NCI-H345 treated with DMSO at 0.1 percent for 48 hours (cell line): ENCODE measurements at regions not wholly inside any gene's neighbourhood (a gene's known extent, or its start where the extent isn't known, plus 50 kb on each side); places are given as distances from the start of the nearest gene placed in this dataset.

Experiments
- DNase-seq: peaks from one replicate; lab custom pipeline; 2025; ENCODE audit not compliant: unreplicated experiment; lab: John Stamatoyannopoulos, UW

DNA sequence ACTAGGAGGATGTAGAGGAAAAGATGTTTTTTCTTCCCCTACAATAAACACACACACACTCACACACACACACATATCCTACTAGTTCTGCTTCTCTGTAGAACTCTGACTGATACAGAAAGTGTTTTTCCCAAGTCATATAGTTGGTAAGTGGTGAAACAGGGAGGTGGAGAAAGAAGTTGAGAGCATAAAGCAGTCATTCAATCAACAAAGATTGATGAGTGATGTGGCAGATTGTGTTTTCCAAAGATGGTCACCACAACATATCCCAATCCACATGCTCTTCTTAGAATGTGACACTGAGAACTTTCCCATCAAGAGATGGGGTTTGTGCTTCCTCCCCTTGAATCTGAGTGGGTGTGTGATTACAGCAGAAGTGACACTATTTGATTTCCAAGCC lies 123.4 kb upstream of the ATP6AP2 start:
- no peak for DNase-seq

GRCh38 chrX:40452031-40452430 lies 128.7 kb upstream of the ATP6AP2 start:
- DNase-seq: no peak

DNA sequence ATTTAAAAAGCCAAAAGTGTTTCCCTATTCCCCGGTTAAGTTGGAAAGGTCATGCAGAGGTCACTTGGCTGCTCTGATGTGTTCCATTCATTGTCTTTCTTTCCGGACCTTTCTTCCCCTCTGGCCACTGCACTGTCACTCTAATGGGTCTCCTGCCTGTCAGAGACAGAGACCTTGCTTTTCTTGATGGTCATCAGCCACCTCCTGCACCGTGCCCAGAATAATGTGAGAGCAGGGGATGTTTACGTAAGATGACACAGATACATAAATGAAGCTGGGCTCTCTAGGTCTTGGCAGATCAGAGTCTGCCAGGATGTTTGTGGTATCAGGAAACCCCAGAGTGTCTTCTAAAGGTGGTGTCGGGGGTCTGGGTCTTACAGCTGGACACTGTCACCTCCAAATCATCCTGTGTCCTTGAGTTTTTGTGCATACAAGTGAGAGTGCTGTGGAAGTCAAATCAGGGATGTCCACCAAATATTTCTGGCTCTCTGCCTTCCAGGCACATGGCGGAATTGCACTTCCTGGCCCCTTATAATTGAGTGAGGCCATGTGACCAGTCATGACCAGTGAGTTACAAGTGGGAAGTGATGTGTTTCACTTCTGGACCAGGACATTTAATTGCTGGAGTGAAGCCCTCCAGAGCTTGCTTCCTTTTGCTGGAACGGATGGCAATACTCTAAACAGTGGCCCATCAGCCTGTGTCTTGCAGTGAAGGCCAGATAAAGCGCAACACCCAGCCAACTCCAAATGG lies 130.6 kb upstream of the ATP6AP2 start:
- no peak for DNase-seq

- no peak for DNase-seq
Observed at GRCh38 chrX:40449396-40449795, 131.4 kb upstream of the ATP6AP2 start.

- no peak for DNase-seq
Observed at GRCh38 chrX:40448793-40449192, 132.0 kb upstream of the ATP6AP2 start.

DNA sequence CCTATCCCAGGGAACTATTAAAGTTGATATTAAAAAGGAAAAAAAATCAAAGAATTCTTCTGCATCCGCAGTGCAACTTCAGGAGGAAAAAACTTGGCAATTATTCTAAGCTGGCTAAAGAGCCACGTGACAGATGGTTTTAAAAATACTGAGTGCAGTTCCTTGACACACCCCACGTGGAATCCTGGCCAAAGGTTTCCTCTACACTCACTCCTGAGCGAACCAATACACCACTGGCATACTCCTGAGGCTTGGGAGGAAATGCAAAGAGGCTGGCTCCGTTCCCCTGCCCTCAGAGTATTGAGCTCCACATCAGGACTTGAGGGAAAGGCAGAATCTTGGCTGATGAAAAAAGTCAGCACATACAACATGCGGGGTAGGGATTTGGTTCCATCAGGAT lies 133.8 kb upstream of the ATP6AP2 start:
- no peak for DNase-seq

DNA sequence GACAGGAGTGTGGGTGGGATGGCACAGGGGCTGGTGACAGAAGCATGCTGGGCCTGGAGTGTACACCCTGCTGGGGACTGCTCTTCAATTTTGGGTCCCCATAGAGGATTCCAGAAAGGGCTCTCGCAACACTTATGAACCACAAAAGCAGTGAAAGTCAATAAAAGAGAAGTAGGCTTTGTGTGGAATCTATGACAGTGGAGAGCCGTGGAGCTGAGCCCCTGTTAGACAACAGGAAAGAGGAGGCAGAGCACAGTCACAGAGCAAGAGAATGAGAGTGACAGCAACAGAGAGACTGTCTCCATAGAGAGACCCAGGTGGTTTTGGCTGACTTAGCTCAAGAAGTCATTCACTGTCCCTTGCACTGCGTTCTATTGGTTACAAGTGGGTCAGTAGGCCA lies 135.1 kb upstream of the ATP6AP2 start:
- DNase-seq: no peak

DNA sequence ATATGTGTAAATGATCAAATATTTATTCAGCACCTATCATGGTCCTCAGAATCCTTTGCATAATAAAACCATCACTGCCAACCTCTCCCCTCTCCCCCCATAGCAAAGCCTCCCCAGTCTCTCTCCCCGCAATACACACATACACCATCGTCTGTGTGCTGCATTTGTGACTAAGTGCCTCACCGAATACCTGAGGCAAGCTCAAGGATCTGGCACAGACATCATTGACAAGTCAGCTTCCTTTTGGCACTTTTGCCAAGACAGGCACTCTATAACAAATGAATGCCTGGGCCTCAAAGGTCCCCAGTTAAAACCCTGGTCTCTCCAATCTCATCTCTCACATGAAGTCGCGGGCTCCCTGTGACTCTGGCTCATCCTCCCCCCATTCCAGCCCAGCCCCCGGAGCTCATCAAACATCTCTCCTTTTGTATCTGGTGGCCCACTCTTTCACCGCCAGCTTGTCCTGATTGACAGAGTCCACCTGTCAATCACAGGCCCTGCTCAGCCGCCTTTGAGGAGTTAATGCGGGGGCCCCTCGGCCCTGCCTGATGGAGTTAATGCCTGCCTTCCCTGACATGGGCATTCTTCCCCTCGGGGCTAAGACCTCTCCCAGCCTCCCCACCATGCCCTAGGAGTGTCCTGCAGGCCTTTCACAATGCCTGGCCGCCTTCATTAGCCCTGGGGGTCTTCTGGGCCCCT lies 135.8 kb upstream of the ATP6AP2 start:
- no peak for DNase-seq

DNA sequence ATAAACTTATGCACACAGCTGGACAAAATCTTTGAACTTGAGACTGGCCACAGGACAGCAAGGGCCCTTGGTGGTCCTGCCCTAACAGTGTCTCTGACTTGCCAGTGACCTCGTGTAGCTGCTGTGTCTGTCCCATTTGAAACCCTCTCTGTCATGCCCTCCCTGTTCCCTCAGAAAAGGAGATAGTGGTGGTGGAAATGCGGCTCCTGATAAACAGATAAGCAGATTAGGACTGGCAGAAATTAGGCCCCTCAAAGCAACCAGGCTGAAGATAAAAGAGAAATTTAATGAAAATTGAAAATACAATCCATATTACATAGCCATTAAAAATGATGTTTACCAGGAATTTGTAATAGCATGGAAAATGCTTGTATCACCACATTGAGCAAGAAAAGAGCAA lies 136.6 kb upstream of the ATP6AP2 start:
- no peak for DNase-seq

DNA sequence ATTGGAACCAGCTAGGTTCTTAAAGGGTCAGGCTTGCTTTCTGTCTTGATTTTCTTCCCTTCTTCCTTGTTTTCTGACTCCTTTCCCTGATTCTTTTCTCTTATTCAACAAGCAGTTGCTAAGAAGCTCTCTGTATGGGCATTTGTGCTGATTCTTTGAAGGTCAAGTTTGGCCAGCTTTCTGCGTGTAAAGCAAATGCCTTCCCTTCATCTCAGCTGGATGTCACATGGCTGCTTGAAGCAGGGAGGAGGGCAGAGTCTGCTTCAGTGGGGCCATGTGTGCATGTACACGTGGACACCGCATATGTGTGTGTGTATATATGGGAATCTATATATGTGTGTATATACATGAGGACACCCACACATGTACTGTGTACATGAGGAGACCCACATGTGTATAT lies 139.9 kb upstream of the ATP6AP2 start:
- DNase-seq: no peak

GRCh38 chrX:40439625-40440532 lies 140.9 kb upstream of the ATP6AP2 start:
- DNase-seq: no peak

DNA sequence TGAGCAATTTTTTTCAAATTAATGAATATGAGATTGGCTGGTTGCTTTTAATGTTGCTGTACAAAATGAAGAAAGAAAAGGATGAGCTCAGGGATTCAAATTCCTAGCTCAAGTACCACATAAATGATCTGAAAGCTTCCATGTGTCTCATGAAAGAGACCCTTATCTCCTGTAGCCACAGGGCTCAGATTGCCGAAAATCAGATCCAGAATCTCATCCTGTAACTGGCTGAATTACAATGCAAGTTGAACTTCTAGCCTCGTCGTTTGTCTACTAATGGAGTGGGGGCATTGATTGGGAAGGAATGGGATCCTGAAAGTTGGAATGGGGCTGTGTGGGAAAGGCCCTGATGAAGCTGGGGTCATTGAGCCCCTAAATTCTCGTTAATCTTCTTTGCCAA lies 143.4 kb upstream of the ATP6AP2 start:
- DNase-seq: no peak

- no peak for DNase-seq
Observed at GRCh38 chrX:40434947-40435346, 145.8 kb upstream of the ATP6AP2 start.

- no peak for DNase-seq
Observed at GRCh38 chrX:40434443-40434842, 146.3 kb upstream of the ATP6AP2 start.

GRCh38 chrX:40433160-40433559 lies 147.6 kb upstream of the ATP6AP2 start:
- DNase-seq: no peak

DNA sequence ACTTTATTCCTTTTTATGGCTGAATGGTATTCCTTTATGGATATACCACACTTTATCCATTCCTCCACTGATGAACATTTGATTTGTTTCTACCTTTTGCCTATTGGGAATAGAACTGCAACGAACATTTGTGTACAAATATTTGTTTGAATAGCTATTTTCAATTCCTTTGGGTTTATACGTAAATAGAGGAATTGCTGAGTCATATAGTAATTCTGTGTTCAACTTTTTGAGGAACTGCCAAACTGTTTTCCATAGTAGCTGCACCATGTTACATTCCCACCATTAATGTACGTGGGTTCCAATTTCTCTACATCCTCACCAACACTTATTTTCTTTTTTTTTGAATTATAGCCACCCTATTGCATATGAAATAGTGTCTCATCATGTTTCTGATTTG lies 156.5 kb upstream of the ATP6AP2 start:
- DNase-seq: no peak

- DNase-seq: no peak
Observed at GRCh38 chrX:40423299-40423698, 157.5 kb upstream of the ATP6AP2 start.

DNA sequence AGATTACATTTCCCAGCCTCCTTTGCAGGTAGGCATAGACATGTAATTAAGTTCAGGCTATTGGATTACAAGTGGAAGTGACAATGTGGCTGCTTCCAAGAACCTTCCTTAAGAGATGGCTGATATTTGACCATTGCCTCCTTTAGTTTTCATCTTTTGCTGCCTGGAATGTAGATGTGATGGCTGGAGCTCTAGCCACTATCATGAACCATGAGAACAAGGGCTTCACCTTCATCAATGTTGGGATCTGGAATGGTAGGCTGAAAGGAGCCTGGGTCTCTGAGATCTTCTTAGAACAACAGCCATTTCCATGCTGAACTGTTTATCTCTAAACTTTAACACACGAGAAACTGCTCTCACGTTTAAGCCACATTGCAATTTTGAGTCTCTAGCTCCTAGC lies 158.7 kb upstream of the ATP6AP2 start:
- no peak for DNase-seq

DNA sequence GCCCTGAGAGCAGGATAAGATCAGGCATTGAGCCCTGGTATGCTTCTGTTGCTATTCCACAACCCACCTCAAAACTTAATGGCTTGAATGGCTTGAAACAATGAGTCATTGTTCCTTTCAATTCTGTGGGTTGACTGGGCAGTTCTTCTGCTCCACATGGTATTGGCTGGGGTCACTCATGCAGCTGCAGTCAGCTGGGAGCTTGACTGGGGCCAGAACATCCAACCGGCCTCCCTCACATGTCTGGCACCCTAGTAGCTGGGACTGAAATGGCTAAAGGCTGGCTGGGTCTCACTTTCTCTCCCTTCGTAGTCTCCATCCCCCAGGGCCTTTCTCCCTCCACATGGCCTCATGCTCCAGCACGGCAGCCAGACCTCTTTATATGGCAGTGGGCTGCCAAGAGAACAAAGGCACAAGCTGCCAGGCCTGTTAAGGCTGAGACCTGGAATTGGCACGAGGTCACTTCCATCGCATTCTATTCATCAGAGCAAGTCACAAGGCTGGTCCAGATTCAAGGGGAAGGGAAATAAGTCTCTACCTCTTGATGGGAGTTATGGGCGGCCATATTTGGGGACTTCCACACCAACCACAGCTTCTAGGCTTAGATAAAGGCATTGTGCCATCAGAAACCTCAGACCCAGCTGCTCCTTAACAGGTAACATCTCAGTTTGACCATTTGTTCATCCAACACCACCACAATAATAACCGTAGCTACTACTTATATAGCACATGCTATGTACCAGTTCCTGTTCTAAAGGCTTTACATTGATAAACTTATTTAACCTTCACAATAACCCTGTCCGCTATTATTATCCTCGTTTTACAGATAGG lies 159.7 kb upstream of the ATP6AP2 start:
- DNase-seq: no peak

DNA sequence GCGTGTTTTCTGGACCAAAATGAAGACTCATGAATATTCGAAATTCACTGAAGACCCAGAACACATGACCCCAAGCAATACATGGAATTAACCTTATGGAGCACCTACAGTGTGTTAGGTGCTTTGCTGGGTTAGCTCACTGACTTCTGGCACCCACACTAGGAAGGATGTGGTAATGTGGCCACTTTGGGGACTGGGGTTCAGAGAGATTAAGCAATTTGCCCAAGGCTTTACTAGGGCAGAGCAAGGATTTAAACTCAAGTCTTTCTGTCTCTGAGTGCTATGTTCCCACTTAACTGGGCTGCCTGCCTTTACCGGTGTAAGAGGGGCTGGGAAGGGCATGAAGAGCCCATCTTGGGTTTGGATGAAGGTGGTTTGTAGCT lies 162.0 kb upstream of the ATP6AP2 start:
- DNase-seq: no peak
